Ovary (tissue), 7 donors: ENCODE measurements at regions not wholly inside any gene's neighbourhood (a gene's known extent, or its start where the extent isn't known, plus 50 kb on each side); places are given as distances from the start of the nearest gene placed in this dataset.
"Not testable (repeated sequence)": the region's sequence is repeated elsewhere in the genome, so short reads cannot be mapped to it uniquely, and the experiment has no call there.

ENCODE experiments used
- DNase-seq, 5 donors: peaks; one replicate each; pipeline ENCODE4 v3.0.0-alpha.2; 2019 to 2020
- H3K27ac ChIP-seq, 2 donors: fragments of 200-600 bp; one replicate each; pipeline versions ENCODE4 v1.5.1 to v1.8.0; 2019 to 2022
- H3K27me3 ChIP-seq: fragments of 200-600 bp; one replicate; pipeline ENCODE4 v1.8.0; 2022
- H3K36me3 ChIP-seq: fragments of 200-600 bp; sonication (generic); one replicate; pipeline ENCODE4 v1.5.1; 2019
- H3K4me1 ChIP-seq: one replicate; pipeline ENCODE4 v1.8.1; 2013; ENCODE audit warnings: mild to moderate bottlenecking, moderate library complexity; ENCODE audit not compliant: insufficient read depth
- H3K4me3 ChIP-seq: fragments of 200-600 bp; sonication (generic); one replicate; pipeline ENCODE4 v1.5.1; 2017
- H3K9me3 ChIP-seq, 2 donors: fragments of 200-600 bp in 1 of 2; sonication (generic) in 1 of 2; one replicate each; pipeline versions ENCODE4 v1.5.1 to v1.8.1; 2013 to 2019; ENCODE audit warnings: mild to moderate bottlenecking in 1 of 2, moderate library complexity in 1 of 2
- EP300 ChIP-seq: sonication (generic); formaldehyde crosslinking; IDR thresholded peaks from one replicate; pipeline ENCODE4 v1.6.1; 2017; ENCODE audit warnings: antibody characterized with exemption
- POLR2A ChIP-seq: fragments of 450-650 bp; IDR thresholded peaks from one replicate; pipeline ENCODE4 v1.6.1; 2017; ENCODE audit warnings: antibody characterized with exemption, mild to moderate bottlenecking, moderate library complexity
- WGBS, 3 donors: extraction: QIAGEN DNeasy Blood & Tissue Kit in 1 of 3; methylation state at CpG; one replicate each; pipeline versions ENCODE4 v1.1.5 to v1.1.7; 2013 to 2017; 5-methylcytosine and 5-hydroxymethylcytosine counted together
- intact Hi-C, 4 donors: fragments of 100-400 bp; cut with DNase I; formaldehyde crosslinking; loops; one replicate each; pipeline versions ENCODE4 v1.11.0 to v1.15.1; 2022 to 2023
- TF ChIP-seq, protein P1 (sequence below), 3 donors: fragments of 450-650 bp in 2 of 3; fragments of 200-600 bp in 1 of 3; IDR thresholded peaks; one replicate each; pipeline versions ENCODE4 v1.5.1 to v1.8.0; 2016 to 2022; ENCODE audit warnings: antibody characterized with exemption in 3 of 3, mild to moderate bottlenecking in 1 of 3
- donor health status: DM: no; HTN: no; CAD: no; lungs with moderate emphysema.
- donor health status: DM: no; HTN: no; CAD: no.
- donor health status: Bipolar disorder and iron deficiency.
- donor health status: DM: no; HTN: no; CAD: no.
- donor health status: DM: yes; HTN: yes; CAD: no.

DNA sequence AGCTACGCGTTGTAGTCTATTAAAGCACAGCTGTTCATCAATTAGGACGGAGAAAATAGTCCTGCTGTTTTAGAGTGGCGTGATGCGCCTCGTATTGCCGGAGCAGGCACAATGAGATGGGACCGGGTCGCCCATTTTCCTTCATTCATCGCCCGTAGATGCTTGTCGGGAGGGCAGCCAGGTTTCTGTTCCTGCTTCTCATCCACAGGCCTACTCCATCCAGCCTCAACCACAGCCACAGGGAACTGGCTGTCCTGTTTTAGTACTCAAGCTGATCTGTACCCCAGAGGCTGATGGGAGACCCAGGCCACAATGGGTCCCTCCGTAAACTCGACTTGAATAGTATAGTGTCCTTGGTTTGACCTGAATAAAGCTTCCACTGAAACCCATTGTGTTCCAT lies 264.0 kb downstream of the VRK1 start:
- 83 to 92% (median 86%) methylated on average over 14 of the region's 14 CpGs for WGBS, 3 donors
- no peak for DNase-seq

GRCh38 chr14:97061714-97062113 lies 264.5 kb downstream of the VRK1 start:
- no peaks in the 10 kb centered on the region for H3K36me3 ChIP-seq
- TF ChIP-seq, protein P1, sequence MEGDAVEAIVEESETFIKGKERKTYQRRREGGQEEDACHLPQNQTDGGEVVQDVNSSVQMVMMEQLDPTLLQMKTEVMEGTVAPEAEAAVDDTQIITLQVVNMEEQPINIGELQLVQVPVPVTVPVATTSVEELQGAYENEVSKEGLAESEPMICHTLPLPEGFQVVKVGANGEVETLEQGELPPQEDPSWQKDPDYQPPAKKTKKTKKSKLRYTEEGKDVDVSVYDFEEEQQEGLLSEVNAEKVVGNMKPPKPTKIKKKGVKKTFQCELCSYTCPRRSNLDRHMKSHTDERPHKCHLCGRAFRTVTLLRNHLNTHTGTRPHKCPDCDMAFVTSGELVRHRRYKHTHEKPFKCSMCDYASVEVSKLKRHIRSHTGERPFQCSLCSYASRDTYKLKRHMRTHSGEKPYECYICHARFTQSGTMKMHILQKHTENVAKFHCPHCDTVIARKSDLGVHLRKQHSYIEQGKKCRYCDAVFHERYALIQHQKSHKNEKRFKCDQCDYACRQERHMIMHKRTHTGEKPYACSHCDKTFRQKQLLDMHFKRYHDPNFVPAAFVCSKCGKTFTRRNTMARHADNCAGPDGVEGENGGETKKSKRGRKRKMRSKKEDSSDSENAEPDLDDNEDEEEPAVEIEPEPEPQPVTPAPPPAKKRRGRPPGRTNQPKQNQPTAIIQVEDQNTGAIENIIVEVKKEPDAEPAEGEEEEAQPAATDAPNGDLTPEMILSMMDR (IDR thresholded peaks at IDR 0.05), result no peak
- TF ChIP-seq EP300 (no peak), POLR2A (no peak)
- intact Hi-C loops, result no loop called here
- H3K4me3 ChIP-seq, result no peak overlapping the region
- no peak overlapping the region for H3K27ac ChIP-seq
- H3K9me3 ChIP-seq, result no peaks in the 10 kb centered on the region
- WGBS, 3 donors, result 73 to 97% (median 94%) methylated on average over 1 of the region's 1 CpG
- no peaks in the 10 kb centered on the region for H3K4me1 ChIP-seq
- H3K27me3 ChIP-seq, result no peaks in the 10 kb centered on the region
- no peak for DNase-seq

More for the DNA sequence above, 264.0 kb downstream of the VRK1 start:
- no peaks in the 10 kb centered on the region for H3K36me3 ChIP-seq
- no peaks in the 10 kb centered on the region for H3K27me3 ChIP-seq
- intact Hi-C loops, result no loop called here
- H3K27ac ChIP-seq, result no peak overlapping the region
- H3K4me3 ChIP-seq, result no peak overlapping the region
- H3K9me3 ChIP-seq, result no peaks in the 10 kb centered on the region
- TF ChIP-seq, protein P1 (IDR thresholded peaks at IDR 0.05), result no peak
- TF ChIP-seq EP300, result no peak
- no peak for TF ChIP-seq POLR2A
- H3K4me1 ChIP-seq, result no peaks in the 10 kb centered on the region

DNA sequence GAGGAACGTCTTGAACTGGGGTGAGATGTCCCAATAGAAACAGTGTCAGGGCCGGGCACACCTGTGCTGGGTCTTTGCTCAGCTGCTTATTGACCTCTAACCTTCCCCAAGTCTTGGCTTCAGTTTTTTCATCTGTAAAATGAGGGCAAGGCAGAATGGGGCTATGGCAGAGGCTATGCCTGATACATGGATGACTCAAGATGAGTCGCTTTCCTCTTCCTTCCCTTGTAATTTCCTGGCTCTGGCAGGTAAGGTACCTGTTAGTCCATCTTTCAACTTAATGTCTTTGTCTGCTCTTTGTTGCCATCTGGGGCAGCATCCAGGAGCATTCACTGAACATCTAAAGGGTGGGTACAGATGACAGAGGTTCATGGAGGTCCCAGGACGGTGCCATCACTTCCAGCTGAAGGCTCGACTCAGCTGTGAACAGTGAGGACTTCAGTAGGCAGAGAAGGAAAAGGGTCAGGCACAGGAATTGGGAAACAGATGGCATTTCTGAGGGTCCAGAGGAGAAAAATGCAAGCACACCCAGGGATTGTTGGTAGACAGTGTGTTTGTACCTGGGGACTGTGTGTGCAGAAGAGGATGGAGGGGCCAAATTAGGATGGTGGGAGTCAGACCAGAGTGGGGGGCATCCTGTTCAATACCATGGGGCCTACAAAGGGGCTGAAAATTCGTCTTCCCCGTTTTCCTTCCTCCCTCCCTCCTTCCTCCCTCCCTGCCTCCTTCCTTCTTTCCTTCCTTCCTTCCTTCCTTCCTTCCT lies 268.3 kb downstream of the VRK1 start:
- no peak for DNase-seq
- 60 to 62% (median 61%) methylated on average over 7 of the region's 7 CpGs for WGBS, 3 donors
- no peak overlapping the region for H3K4me3 ChIP-seq
- no peak overlapping the region for H3K27ac ChIP-seq
- intact Hi-C loops, result no loop called here
- H3K27me3 ChIP-seq, result no peaks in the 10 kb centered on the region
- H3K4me1 ChIP-seq, result no peaks in the 10 kb centered on the region
- no peak for TF ChIP-seq POLR2A
- TF ChIP-seq, protein P1 (IDR thresholded peaks at IDR 0.05), result no peak
- TF ChIP-seq EP300, result no peak
- H3K36me3 ChIP-seq, result no peaks in the 10 kb centered on the region
- H3K9me3 ChIP-seq, result no peaks in the 10 kb centered on the region

GRCh38 chr14:97066068-97066899 lies 269.1 kb downstream of the VRK1 start:
- intact Hi-C loops, result no loop called here
- Histone ChIP-seq H3K4me1 (no peaks in the 10 kb centered on the region), H3K36me3 (no peaks in the 10 kb centered on the region), H3K9me3 (no peaks in the 10 kb centered on the region), H3K4me3 (no peak overlapping the region), H3K27me3 (no peaks in the 10 kb centered on the region), H3K27ac (no peak overlapping the region)
- DNase-seq, result no peak
- TF ChIP-seq, protein P1 (IDR thresholded peaks at IDR 0.05), result no peak
- TF ChIP-seq EP300 (no peak), POLR2A (no peak)
- WGBS, 3 donors, result 55 to 57% (median 56%) methylated on average over 6 of the region's 6 CpGs

- 94 to 100% (median 94%) methylated on average over 1 of the region's 1 CpG for WGBS, 3 donors
These were observed 271.1 kb downstream of the VRK1 start for GRCh38 chr14:97068293-97068692.

More at GRCh38 chr14:97068293-97068692, 271.1 kb downstream of the VRK1 start:
- H3K27ac ChIP-seq, H3K9me3 ChIP-seq, H3K36me3 ChIP-seq, H3K27me3 ChIP-seq, intact Hi-C loops, DNase-seq, H3K4me1 ChIP-seq, H3K4me3 ChIP-seq: not testable (repeated sequence)
